Loucy (cell line): ENCODE measurements at regions not wholly inside any gene's neighbourhood (a gene's known extent, or its start where the extent isn't known, plus 50 kb on each side); places are given as distances from the start of the nearest gene placed in this dataset.

ENCODE experiments used
- H2AFZ ChIP-seq: fragments of 200-600 bp; sonication (generic); 2 replicates; pipeline ENCODE4 v1.6.0; 2016; ENCODE audit warnings: antibody characterized with exemption, mild to moderate bottlenecking, low read length, moderate library complexity
- H3F3A ChIP-seq: fragments of 200-600 bp; 2 replicates; pipeline ENCODE4 v1.6.0; 2016; ENCODE audit warnings: antibody characterized with exemption, low read depth, mild to moderate bottlenecking
- H3K27me3 ChIP-seq: fragments of 200-600 bp; sonication (generic); 2 replicates; pipeline ENCODE4 v1.6.1; 2014; ENCODE audit warnings: low read length, mild to moderate bottlenecking; ENCODE audit not compliant: insufficient read depth, poor library complexity, severe bottlenecking
- H3K36me3 ChIP-seq: fragments of 200-600 bp; sonication (generic); 2 replicates; pipeline ENCODE4 v1.6.1; 2016; ENCODE audit warnings: low read length; ENCODE audit not compliant: insufficient read depth
- H3K4me1 ChIP-seq: fragments of 200-600 bp; sonication (generic); 2 replicates; pipeline ENCODE4 v1.5.1; 2014; ENCODE audit warnings: low read length, mild to moderate bottlenecking; ENCODE audit not compliant: insufficient read depth, poor library complexity, severe bottlenecking
- H3K4me2 ChIP-seq: fragments of 200-600 bp; sonication (generic); 2 replicates; pipeline ENCODE4 v1.6.0; 2014; ENCODE audit warnings: antibody characterized with exemption, low read length, low read depth, mild to moderate bottlenecking; ENCODE audit not compliant: poor library complexity, severe bottlenecking
- H3K4me3 ChIP-seq: fragments of 200-600 bp; sonication (generic); 2 replicates; pipeline ENCODE4 v1.5.1; 2014; ENCODE audit warnings: low read length, mild to moderate bottlenecking, mixed read lengths; ENCODE audit not compliant: poor library complexity, severe bottlenecking
- H3K79me2 ChIP-seq: fragments of 200-600 bp; sonication (generic); 2 replicates; pipeline ENCODE4 v1.6.1; 2014; ENCODE audit warnings: low read length; ENCODE audit not compliant: insufficient read depth
- H3K9ac ChIP-seq: fragments of 200-600 bp; sonication (generic); 2 replicates; pipeline ENCODE4 v1.6.0; 2014; ENCODE audit warnings: mild to moderate bottlenecking, low read depth, low read length, moderate library complexity; ENCODE audit not compliant: poor library complexity, severe bottlenecking
- H3K9me2 ChIP-seq: fragments of 200-600 bp; sonication (generic); replicated peaks from 2 replicates; pipeline ENCODE4 v1.6.1; 2016; ENCODE audit warnings: low read depth, low read length, mixed read lengths
- H3K9me3 ChIP-seq: fragments of 200-600 bp; sonication (generic); 2 replicates; pipeline ENCODE4 v1.6.1; 2014; ENCODE audit warnings: mild to moderate bottlenecking, antibody characterized with exemption, low read length, low read depth; ENCODE audit not compliant: insufficient read depth
- H4K20me1 ChIP-seq: fragments of 200-600 bp; sonication (generic); 2 replicates; pipeline ENCODE4 v1.6.0; 2014; ENCODE audit warnings: antibody characterized with exemption, low read length, mild to moderate bottlenecking; ENCODE audit not compliant: insufficient read depth, poor library complexity, severe bottlenecking
- CTCF ChIP-seq: fragments of 200-600 bp; sonication (generic); conservative IDR thresholded peaks from 2 replicates; pipeline ENCODE4 v1.5.1; 2014; ENCODE audit warnings: mild to moderate bottlenecking, antibody characterized with exemption, low read length
- EZH2phosphoT487 ChIP-seq: fragments of 200-600 bp; IDR thresholded peaks from 2 replicates; pipeline ENCODE4 v1.6.1; 2018; ENCODE audit warnings: antibody characterized with exemption, mild to moderate bottlenecking, moderate library complexity, borderline replicate concordance

GRCh38 chr2:150859877-150860276, 372.4 kb upstream of the RND3 start:
- H3K4me3 ChIP-seq, result no peak overlapping the region
- H3K79me2 ChIP-seq, result no peaks in the 10 kb centered on the region
- no peak overlapping the region for H2AFZ ChIP-seq
- H3K4me1 ChIP-seq, result no peaks in the 10 kb centered on the region
- no peaks in the 10 kb centered on the region for H3K27me3 ChIP-seq
- peaks cover 4% of the 10 kb centered on the region; the same call in 1 of the 2 replicates for H3K9me3 ChIP-seq
- no peaks in the 10 kb centered on the region for H3K36me3 ChIP-seq
- no peak overlapping the region for H3K4me2 ChIP-seq
- H3K9me2 ChIP-seq, result no peaks in the 10 kb centered on the region
- no peaks in the 10 kb centered on the region for H3F3A ChIP-seq
- TF ChIP-seq CTCF (no peak), EZH2phosphoT487 (no peak)
- no peaks in the 10 kb centered on the region for H4K20me1 ChIP-seq
- no peak overlapping the region for H3K9ac ChIP-seq

GRCh38 chr2:150859162-150859561, 371.7 kb upstream of the RND3 start:
- no peaks in the 10 kb centered on the region for H3K36me3 ChIP-seq
- peaks cover 4% of the 10 kb centered on the region; the same call in 1 of the 2 replicates for H3K9me3 ChIP-seq
- no peaks in the 10 kb centered on the region for H3K79me2 ChIP-seq
- H2AFZ ChIP-seq, result no peak overlapping the region
- no peaks in the 10 kb centered on the region for H3K9me2 ChIP-seq
- no peak overlapping the region for H3K4me3 ChIP-seq
- no peaks in the 10 kb centered on the region for H3K27me3 ChIP-seq
- no peak for TF ChIP-seq EZH2phosphoT487
- TF ChIP-seq CTCF, result no peak
- no peak overlapping the region for H3K4me2 ChIP-seq
- no peaks in the 10 kb centered on the region for H3K4me1 ChIP-seq
- H4K20me1 ChIP-seq, result no peaks in the 10 kb centered on the region
- no peak overlapping the region for H3K9ac ChIP-seq
- no peaks in the 10 kb centered on the region for H3F3A ChIP-seq

- H3K79me2 ChIP-seq, result no peaks in the 10 kb centered on the region
- TF ChIP-seq EZH2phosphoT487 (no peak), CTCF (no peak)
Measured at GRCh38 chr2:150858382-150858781, 370.9 kb upstream of the RND3 start.

More at GRCh38 chr2:150858382-150858781, 370.9 kb upstream of the RND3 start:
- H2AFZ ChIP-seq, result no peak overlapping the region
- no peaks in the 10 kb centered on the region for H3K36me3 ChIP-seq
- H3K27me3 ChIP-seq, result no peaks in the 10 kb centered on the region
- H3K9me3 ChIP-seq, result peaks cover 3% of the 10 kb centered on the region; the same call in 1 of the 2 replicates
- H4K20me1 ChIP-seq, result no peaks in the 10 kb centered on the region
- H3K9ac ChIP-seq, result no peak overlapping the region
- H3K4me1 ChIP-seq, result no peaks in the 10 kb centered on the region
- H3K9me2 ChIP-seq, result no peaks in the 10 kb centered on the region
- no peaks in the 10 kb centered on the region for H3F3A ChIP-seq
- no peak overlapping the region for H3K4me2 ChIP-seq
- no peak overlapping the region for H3K4me3 ChIP-seq
